ENCODE measurements at regions not wholly inside any gene's neighbourhood (a gene's known extent, or its start where the extent isn't known, plus 50 kb on each side); places are given as distances from the start of the nearest gene placed in this dataset.

DNA sequence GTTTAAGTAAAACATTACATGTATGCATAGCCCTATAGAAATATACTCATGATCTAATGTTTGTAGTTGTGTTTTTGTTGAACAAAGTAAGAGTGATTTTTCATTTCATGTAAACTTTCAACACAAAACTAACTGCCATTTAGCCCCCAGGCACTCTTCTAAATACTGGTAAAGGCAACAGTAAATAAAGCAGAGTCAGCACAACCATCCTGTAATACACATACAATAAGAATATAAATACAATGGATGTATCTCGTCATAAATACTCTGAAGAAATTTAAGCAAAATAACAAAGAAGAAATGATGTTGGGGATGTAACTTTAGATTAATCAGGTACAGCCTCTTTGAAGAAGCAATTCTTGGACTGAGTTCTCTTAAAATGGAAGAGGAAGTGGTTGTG, 821.2 kb downstream of the ARAP2 start:
- TF ChIP-seq POLR2A (IDR thresholded peaks at IDR 0.05): no peak
- TF ChIP-seq CTCF (IDR thresholded peaks at IDR 0.05): no peak
- TF ChIP-seq EP300 (IDR thresholded peaks at IDR 0.05): no peak

All from stomach (tissue), 4 donors.